CD14-positive monocyte (primary cell): ENCODE measurements at regions not wholly inside any gene's neighbourhood (a gene's known extent, or its start where the extent isn't known, plus 50 kb on each side); places are given as distances from the start of the nearest gene placed in this dataset.

Source experiments
- DNase-seq, 3 donors: peaks; one replicate each; pipeline ENCODE4 v3.0.0-alpha.2; 2011 to 2022
- H2AFZ ChIP-seq: 2 replicates; pipeline ENCODE4 v1.6.0; 2012; ENCODE audit warnings: mild to moderate bottlenecking, low read depth, low read length, inconsistent platforms; ENCODE audit not compliant: insufficient read depth, poor library complexity, severe bottlenecking
- H3K27ac ChIP-seq, 2 donors: 1 replicate in 1 of 2; 2 replicates in 1 of 2; pipeline ENCODE4 v1.5.1; 2012 to 2013; ENCODE audit warnings: low read length in 2 of 2, control low read depth in 1 of 2, inconsistent platforms in 1 of 2, low read depth in 1 of 2, mild to moderate bottlenecking in 1 of 2
- H3K27me3 ChIP-seq, 2 donors: one replicate each; pipeline versions ENCODE4 v1.6.0 to v1.6.1; 2011 to 2013; ENCODE audit warnings: low read length in 2 of 2; ENCODE audit not compliant: control insufficient read depth in 2 of 2, insufficient read depth in 2 of 2
- H3K36me3 ChIP-seq, 2 donors: replicated peaks in 1 of 2; 1 replicate in 1 of 2; 2 replicates in 1 of 2; pipeline versions ENCODE4 v1.5.1 to v1.6.1; 2012 to 2013; ENCODE audit warnings: low read length in 2 of 2, control low read depth in 1 of 2, inconsistent platforms in 1 of 2, mild to moderate bottlenecking in 1 of 2; ENCODE audit not compliant: insufficient read depth in 2 of 2, control insufficient read depth in 1 of 2
- H3K4me1 ChIP-seq, 2 donors: 1 replicate in 1 of 2; 2 replicates in 1 of 2; pipeline versions ENCODE4 v1.5.1 to v1.6.1; 2012 to 2013; ENCODE audit warnings: low read length in 2 of 2, control low read depth in 1 of 2, inconsistent platforms in 1 of 2, mild to moderate bottlenecking in 1 of 2, moderate library complexity in 1 of 2; ENCODE audit not compliant: insufficient read depth in 2 of 2, control insufficient read depth in 1 of 2
- H3K4me2 ChIP-seq: replicated peaks from 2 replicates; pipeline ENCODE3; 2012; ENCODE audit warnings: low read length, moderate library complexity, mild to moderate bottlenecking; ENCODE audit not compliant: poor library complexity, severe bottlenecking; ENCODE audit errors: extremely low read depth
- H3K4me3 ChIP-seq, 3 experiments: fragments of 200-600 bp in 1 of 3; sonication (generic) in 1 of 3; replicated peaks in 1 of 3; 1 replicate in 2 of 3; 2 replicates in 1 of 3; pipeline ENCODE4 v1.5.1; 2011 to 2013; ENCODE audit warnings: low read length in 3 of 3, mild to moderate bottlenecking in 3 of 3, control low read depth in 2 of 3, low read depth in 2 of 3, inconsistent platforms in 1 of 3, moderate library complexity in 1 of 3
- H3K79me2 ChIP-seq: 2 replicates; pipeline ENCODE4 v1.6.0; 2012; ENCODE audit warnings: mild to moderate bottlenecking, control low read depth, inconsistent platforms, low read length, moderate library complexity; ENCODE audit not compliant: insufficient read depth
- H3K9ac ChIP-seq: 2 replicates; pipeline ENCODE4 v1.6.0; 2017; ENCODE audit warnings: low read length, mild to moderate bottlenecking; ENCODE audit not compliant: insufficient read depth, poor library complexity, severe bottlenecking
- H3K9me3 ChIP-seq, 2 donors: replicated peaks in 1 of 2; 1 replicate in 1 of 2; 2 replicates in 1 of 2; pipeline versions ENCODE4 v1.5.1 to v1.6.1; 2012 to 2013; ENCODE audit warnings: low read length in 2 of 2, control low read depth in 1 of 2; ENCODE audit not compliant: control insufficient read depth in 1 of 2, insufficient read depth in 1 of 2
- H4K20me1 ChIP-seq: 2 replicates; pipeline ENCODE4 v1.6.0; 2012; ENCODE audit warnings: mild to moderate bottlenecking, low read length, control low read depth, moderate library complexity; ENCODE audit not compliant: insufficient read depth
- H3K27ac Mint-ChIP-seq, 7 donors: one replicate each; pipeline ENCODE4 v1.8.0; 2020; ENCODE audit warnings: mild to moderate bottlenecking in 7 of 7, mixed read lengths in 7 of 7, moderate library complexity in 6 of 7, inconsistent platforms in 2 of 7
- H3K27me3 Mint-ChIP-seq, 3 donors: one replicate each; pipeline ENCODE4 v1.8.0; 2021 to 2022; ENCODE audit warnings: low read depth in 3 of 3, mild to moderate bottlenecking in 3 of 3, mixed read lengths in 3 of 3, moderate library complexity in 3 of 3, inconsistent platforms in 1 of 3
- H3K36me3 Mint-ChIP-seq, 2 donors: one replicate each; pipeline ENCODE4 v1.8.0; 2020; ENCODE audit warnings: mixed read lengths in 2 of 2, inconsistent platforms in 1 of 2, mild to moderate bottlenecking in 1 of 2
- H3K4me1 Mint-ChIP-seq: one replicate; pipeline ENCODE4 v1.8.0; 2020; ENCODE audit warnings: mild to moderate bottlenecking, mixed read lengths
- H3K4me3 Mint-ChIP-seq, 2 donors: one replicate each; pipeline ENCODE4 v1.8.0; 2020; ENCODE audit warnings: mild to moderate bottlenecking in 2 of 2, mixed read lengths in 2 of 2, moderate library complexity in 1 of 2
- H3K9me3 Mint-ChIP-seq, 7 donors: one replicate each; pipeline ENCODE4 v1.8.0; 2020 to 2022; ENCODE audit warnings: mixed read lengths in 7 of 7, mild to moderate bottlenecking in 6 of 7, moderate library complexity in 6 of 7, inconsistent platforms in 2 of 7
- WGBS: methylation state at CpG from one replicate; pipeline ENCODE4 v1.1.5; 2013; ENCODE audit warnings: missing lambda C conversion rate; ENCODE audit not compliant: insufficient coverage; 5-methylcytosine and 5-hydroxymethylcytosine counted together
- intact Hi-C, 2 donors: fragments of 100-400 bp; cut with micrococcal nuclease; formaldehyde crosslinking; loops; one replicate each; pipeline versions ENCODE4 v1.15.0 to v1.15.1; 2023
- TF ChIP-seq, protein P1 (sequence below): fragments of 200-600 bp; IDR thresholded peaks from one replicate; pipeline ENCODE4 v1.8.0; 2022; ENCODE audit warnings: antibody characterized with exemption, mild to moderate bottlenecking

DNA sequence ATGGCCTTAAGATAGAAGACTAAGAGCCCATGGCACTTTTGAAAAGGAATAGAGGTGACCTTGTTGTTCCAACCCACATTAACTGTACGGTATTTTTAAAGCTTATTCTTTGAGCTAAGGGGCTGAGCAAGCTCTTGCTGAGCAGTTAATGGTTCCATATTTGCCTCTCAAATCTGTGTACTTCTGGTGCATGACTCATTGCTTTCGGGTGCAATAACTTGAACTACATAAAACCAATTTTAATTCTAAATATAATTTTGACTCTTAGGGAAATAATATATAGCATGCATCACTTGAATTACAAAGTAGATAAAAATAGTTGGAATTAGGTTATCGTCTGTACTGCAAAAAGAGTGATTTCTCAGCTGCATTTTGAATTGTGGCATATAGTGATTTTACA is 348.1 kb upstream of the CITED2 start:
- 83% methylated on average over 1 of the region's 3 CpGs for WGBS
- H3K79me2 ChIP-seq = no peaks in the 10 kb centered on the region
- Mint-ChIP-seq H3K27me3 (no peaks in the 10 kb centered on the region), H3K9me3 (peaks cover 14 to 28% (median 20%) of the 10 kb centered on the region in 7 donors), H3K36me3 (no peaks in the 10 kb centered on the region), H3K4me1 (no peaks in the 10 kb centered on the region), H3K27ac (no peak overlapping the region), H3K4me3 (no peak overlapping the region)
- H3K4me3 ChIP-seq = no peak overlapping the region
- no peak overlapping the region for H3K9ac ChIP-seq
- peaks cover 0 to 4% of the 10 kb centered on the region in 2 donors for H3K9me3 ChIP-seq
- DNase-seq = no peak
- H3K27me3 ChIP-seq = no peaks in the 10 kb centered on the region
- TF ChIP-seq, protein P1, sequence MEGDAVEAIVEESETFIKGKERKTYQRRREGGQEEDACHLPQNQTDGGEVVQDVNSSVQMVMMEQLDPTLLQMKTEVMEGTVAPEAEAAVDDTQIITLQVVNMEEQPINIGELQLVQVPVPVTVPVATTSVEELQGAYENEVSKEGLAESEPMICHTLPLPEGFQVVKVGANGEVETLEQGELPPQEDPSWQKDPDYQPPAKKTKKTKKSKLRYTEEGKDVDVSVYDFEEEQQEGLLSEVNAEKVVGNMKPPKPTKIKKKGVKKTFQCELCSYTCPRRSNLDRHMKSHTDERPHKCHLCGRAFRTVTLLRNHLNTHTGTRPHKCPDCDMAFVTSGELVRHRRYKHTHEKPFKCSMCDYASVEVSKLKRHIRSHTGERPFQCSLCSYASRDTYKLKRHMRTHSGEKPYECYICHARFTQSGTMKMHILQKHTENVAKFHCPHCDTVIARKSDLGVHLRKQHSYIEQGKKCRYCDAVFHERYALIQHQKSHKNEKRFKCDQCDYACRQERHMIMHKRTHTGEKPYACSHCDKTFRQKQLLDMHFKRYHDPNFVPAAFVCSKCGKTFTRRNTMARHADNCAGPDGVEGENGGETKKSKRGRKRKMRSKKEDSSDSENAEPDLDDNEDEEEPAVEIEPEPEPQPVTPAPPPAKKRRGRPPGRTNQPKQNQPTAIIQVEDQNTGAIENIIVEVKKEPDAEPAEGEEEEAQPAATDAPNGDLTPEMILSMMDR = no peak
- no peak overlapping the region for H3K4me2 ChIP-seq
- H3K27ac ChIP-seq = no peak overlapping the region
- H4K20me1 ChIP-seq = no peaks in the 10 kb centered on the region
- H3K4me1 ChIP-seq = no peaks in the 10 kb centered on the region
- no peak overlapping the region for H2AFZ ChIP-seq
- intact Hi-C loops = no loop called here
- H3K36me3 ChIP-seq = no peaks in the 10 kb centered on the region

DNA sequence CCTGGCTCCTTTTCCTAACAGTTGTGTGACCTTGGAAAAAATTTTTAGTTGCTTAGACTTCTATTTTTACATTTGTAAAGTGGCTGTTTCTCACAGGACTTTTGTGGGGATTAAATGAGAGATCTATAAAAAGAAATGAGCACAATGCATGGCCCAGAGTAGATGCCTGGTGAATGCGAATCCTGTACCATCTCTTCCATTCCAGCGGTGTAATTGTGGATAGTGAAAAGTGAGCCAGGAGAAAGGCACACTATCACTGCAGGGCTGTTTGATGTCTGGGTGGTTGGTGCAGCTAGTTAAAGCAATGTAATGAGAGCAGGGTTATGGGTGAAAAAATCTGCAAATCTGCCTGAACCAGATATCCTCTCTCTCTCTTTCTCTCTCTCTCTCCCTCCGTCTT is 347.5 kb upstream of the CITED2 start:
- peaks cover 0 to 4% of the 10 kb centered on the region in 2 donors for H3K9me3 ChIP-seq
- H3K4me3 ChIP-seq = no peak overlapping the region
- Mint-ChIP-seq H3K27me3 (no peaks in the 10 kb centered on the region), H3K36me3 (no peaks in the 10 kb centered on the region), H3K4me1 (no peaks in the 10 kb centered on the region), H3K9me3 (peaks cover 13 to 28% (median 20%) of the 10 kb centered on the region in 7 donors), H3K27ac (no peak overlapping the region), H3K4me3 (no peak overlapping the region)
- WGBS = no CpG with 5 or more reads among the region's 3 CpGs
- no peak overlapping the region for H3K9ac ChIP-seq
- no peaks in the 10 kb centered on the region for H3K36me3 ChIP-seq
- no peak overlapping the region for H3K27ac ChIP-seq
- no peaks in the 10 kb centered on the region for H3K79me2 ChIP-seq
- TF ChIP-seq, protein P1 = no peak
- no peaks in the 10 kb centered on the region for H3K27me3 ChIP-seq
- no peak overlapping the region for H3K4me2 ChIP-seq
- intact Hi-C loops = no loop called here
- H3K4me1 ChIP-seq = no peaks in the 10 kb centered on the region
- no peaks in the 10 kb centered on the region for H4K20me1 ChIP-seq
- H2AFZ ChIP-seq = no peak overlapping the region
- DNase-seq = no peak
